ENCODE measurements at regions not wholly inside any gene's neighbourhood (a gene's known extent, or its start where the extent isn't known, plus 50 kb on each side); places are given as distances from the start of the nearest gene placed in this dataset. TPM values are rescaled to one million over a fixed set of nuclear protein-coding genes. Genes with fewer than 3 reads are reported as not detected.

Small RNA genes lying in the stretch of these regions (small RNA-seq; reads per million reads assigned to genes)
- gene RNA5SP486 (ENCODE audit: low replicate concordance) (not detected), gene RNU7-144P (ENCODE audit: low replicate concordance) (not detected), gene RNU7-92P (ENCODE audit: low replicate concordance) (not detected)
